ENCODE measurements at regions not wholly inside any gene's neighbourhood (a gene's known extent, or its start where the extent isn't known, plus 50 kb on each side); places are given as distances from the start of the nearest gene placed in this dataset.

- TF ChIP-seq, protein P1, sequence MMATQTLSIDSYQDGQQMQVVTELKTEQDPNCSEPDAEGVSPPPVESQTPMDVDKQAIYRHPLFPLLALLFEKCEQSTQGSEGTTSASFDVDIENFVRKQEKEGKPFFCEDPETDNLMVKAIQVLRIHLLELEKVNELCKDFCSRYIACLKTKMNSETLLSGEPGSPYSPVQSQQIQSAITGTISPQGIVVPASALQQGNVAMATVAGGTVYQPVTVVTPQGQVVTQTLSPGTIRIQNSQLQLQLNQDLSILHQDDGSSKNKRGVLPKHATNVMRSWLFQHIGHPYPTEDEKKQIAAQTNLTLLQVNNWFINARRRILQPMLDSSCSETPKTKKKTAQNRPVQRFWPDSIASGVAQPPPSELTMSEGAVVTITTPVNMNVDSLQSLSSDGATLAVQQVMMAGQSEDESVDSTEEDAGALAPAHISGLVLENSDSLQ (IDR thresholded peaks at IDR 0.05): no peak
- TF ChIP-seq WRNIP1 (IDR thresholded peaks at IDR 0.05; ENCODE audit: borderline replicate concordance, low read depth, low read length): no peak
- no peak for TF ChIP-seq POLR2A (IDR thresholded peaks at IDR 0.05; ENCODE audit: low read depth, low read length)
- no peak for TF ChIP-seq CEBPB (IDR thresholded peaks at IDR 0.05; ENCODE audit: borderline replicate concordance in 1 of 2, low read depth in 2 of 2, low read length in 2 of 2)
- no peak for TF ChIP-seq IKZF1 (conservative IDR thresholded peaks at IDR 0.05)
- TF ChIP-seq, protein P2, sequence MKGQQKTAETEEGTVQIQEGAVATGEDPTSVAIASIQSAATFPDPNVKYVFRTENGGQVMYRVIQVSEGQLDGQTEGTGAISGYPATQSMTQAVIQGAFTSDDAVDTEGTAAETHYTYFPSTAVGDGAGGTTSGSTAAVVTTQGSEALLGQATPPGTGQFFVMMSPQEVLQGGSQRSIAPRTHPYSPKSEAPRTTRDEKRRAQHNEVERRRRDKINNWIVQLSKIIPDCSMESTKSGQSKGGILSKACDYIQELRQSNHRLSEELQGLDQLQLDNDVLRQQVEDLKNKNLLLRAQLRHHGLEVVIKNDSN (IDR thresholded peaks at IDR 0.05; ENCODE audit: borderline replicate concordance, extremely low read length, insufficient read depth, low read depth, low read length): no peak
- TF ChIP-seq ATF7 (IDR thresholded peaks at IDR 0.05; ENCODE audit: low read depth): no peak
- TF ChIP-seq, protein P3, sequence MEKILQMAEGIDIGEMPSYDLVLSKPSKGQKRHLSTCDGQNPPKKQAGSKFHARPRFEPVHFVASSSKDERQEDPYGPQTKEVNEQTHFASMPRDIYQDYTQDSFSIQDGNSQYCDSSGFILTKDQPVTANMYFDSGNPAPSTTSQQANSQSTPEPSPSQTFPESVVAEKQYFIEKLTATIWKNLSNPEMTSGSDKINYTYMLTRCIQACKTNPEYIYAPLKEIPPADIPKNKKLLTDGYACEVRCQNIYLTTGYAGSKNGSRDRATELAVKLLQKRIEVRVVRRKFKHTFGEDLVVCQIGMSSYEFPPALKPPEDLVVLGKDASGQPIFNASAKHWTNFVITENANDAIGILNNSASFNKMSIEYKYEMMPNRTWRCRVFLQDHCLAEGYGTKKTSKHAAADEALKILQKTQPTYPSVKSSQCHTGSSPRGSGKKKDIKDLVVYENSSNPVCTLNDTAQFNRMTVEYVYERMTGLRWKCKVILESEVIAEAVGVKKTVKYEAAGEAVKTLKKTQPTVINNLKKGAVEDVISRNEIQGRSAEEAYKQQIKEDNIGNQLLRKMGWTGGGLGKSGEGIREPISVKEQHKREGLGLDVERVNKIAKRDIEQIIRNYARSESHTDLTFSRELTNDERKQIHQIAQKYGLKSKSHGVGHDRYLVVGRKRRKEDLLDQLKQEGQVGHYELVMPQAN (conservative IDR thresholded peaks at IDR 0.05): no peak
Observed at GRCh38 chrX:14300376-14300775, 229.0 kb upstream of the GLRA2 start (continued).

DNA sequence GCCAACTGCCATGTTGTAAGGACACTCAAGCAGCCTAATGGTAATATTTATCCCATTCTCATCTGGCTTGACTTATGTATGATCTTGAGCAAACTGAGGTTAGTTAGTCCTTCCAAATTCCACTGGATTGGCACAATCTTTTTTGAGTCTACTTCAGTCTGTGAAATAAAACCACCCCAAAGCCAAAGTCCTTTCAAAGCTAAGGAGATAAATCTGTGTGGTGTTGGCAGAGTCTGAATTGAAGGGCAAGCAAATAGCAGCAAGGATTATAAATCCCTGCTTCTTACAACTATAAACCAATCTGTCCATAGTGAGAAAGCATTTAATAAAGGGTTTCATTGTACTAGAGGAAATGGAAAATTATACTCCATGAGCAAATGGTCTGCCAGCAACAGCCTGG lies 233.9 kb upstream of the GLRA2 start:
- no peaks in the 10 kb centered on the region for H3K4me1 ChIP-seq (ENCODE audit: control insufficient read depth, insufficient read depth, low read length)
- no peaks in the 10 kb centered on the region for H3K36me3 ChIP-seq (ENCODE audit: control insufficient read depth in 2 of 2, insufficient read depth in 2 of 2, low read length in 1 of 2)
- BruUV-seq (replicated peaks): no TSS peak
- H3K9me3 ChIP-seq (replicated peaks; ENCODE audit: control insufficient read depth, insufficient read depth, low read length): no peaks in the 10 kb centered on the region
- RAD21 ChIA-PET (ENCODE audit: unreplicated experiment): no interaction called here
- in situ Hi-C loops (cut with MboI) (no loop called here), intact Hi-C loops (cut with micrococcal nuclease; ENCODE audit: unreplicated experiment) (no loop called here)
- no peak overlapping the region for H3K4me2 ChIP-seq (ENCODE audit: control insufficient read depth, insufficient read depth)
- H3K27me3 ChIP-seq (replicated peaks in 1 of 2; ENCODE audit: control insufficient read depth in 2 of 2, insufficient read depth in 2 of 2, low read length in 1 of 2): no peaks in the 10 kb centered on the region; a peak in 1 of 4 replicates
- SMC1A ChIA-PET (ENCODE audit: uncharacterized antibody, unreplicated experiment): no interaction called here
- no peaks in the 10 kb centered on the region for H4K20me1 ChIP-seq (ENCODE audit: control insufficient read depth, insufficient read depth)
- POLR2A ChIA-PET: no interaction called here
- no peak overlapping the region for H3K9ac ChIP-seq (ENCODE audit: control insufficient read depth, insufficient read depth, low read length)
- H3K4me3 ChIP-seq: no peak overlapping the region
- no peaks in the 10 kb centered on the region for H3K79me2 ChIP-seq (ENCODE audit: control insufficient read depth, insufficient read depth, low read length)
- H2AFZ ChIP-seq (ENCODE audit: control insufficient read depth, low read depth, low read length): no peak overlapping the region
- no peak for DNase-seq (ENCODE audit: low read depth, low spot score)
- no peak for FAIRE-seq
- ATAC-seq: no peak
- CTCF ChIA-PET: no interaction called here
- no peak overlapping the region for H3K27ac ChIP-seq (ENCODE audit: control insufficient read depth, insufficient read depth)
- TF ChIP-seq, protein P4, sequence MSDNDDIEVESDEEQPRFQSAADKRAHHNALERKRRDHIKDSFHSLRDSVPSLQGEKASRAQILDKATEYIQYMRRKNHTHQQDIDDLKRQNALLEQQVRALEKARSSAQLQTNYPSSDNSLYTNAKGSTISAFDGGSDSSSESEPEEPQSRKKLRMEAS (IDR thresholded peaks at IDR 0.05; ENCODE audit: low read depth, low read length): no peak
- TF ChIP-seq EZH2 (IDR thresholded peaks at IDR 0.05; ENCODE audit: borderline replicate concordance, control insufficient read depth, low read depth, low read length) (no peak), NFYB (IDR thresholded peaks at IDR 0.05; ENCODE audit: insufficient read depth, low read depth, low read length) (no peak), CREM (IDR thresholded peaks at IDR 0.05; ENCODE audit: low read depth) (no peak), TCF7 (IDR thresholded peaks at IDR 0.05; ENCODE audit: borderline replicate concordance) (no peak), ZZZ3 (IDR thresholded peaks at IDR 0.05; ENCODE audit: control insufficient read depth, insufficient read length, low read depth) (no peak), ZNF24 (IDR thresholded peaks at IDR 0.05) (no peak), LARP7 (IDR thresholded peaks at IDR 0.05) (no peak), MTA3 (IDR thresholded peaks at IDR 0.05; ENCODE audit: borderline replicate concordance, low read length) (no peak), CHD1 (IDR thresholded peaks at IDR 0.05; ENCODE audit: low read depth, low read length) (no peak), SREBF2 (IDR thresholded peaks at IDR 0.05; ENCODE audit: low read length) (no peak), TARDBP (IDR thresholded peaks at IDR 0.05; ENCODE audit: borderline replicate concordance) (no peak), STAT1 (conservative IDR thresholded peaks at IDR 0.05) (no peak), SMAD1 (IDR thresholded peaks at IDR 0.05; ENCODE audit: low read depth, partially characterized antibody) (no peak), STAT3 (IDR thresholded peaks at IDR 0.05; ENCODE audit: low read depth, low read length) (no peak), PAX8 (IDR thresholded peaks at IDR 0.05) (no peak)

Data from GM12878 (cell line).